ENCODE measurements at regions not wholly inside any gene's neighbourhood (a gene's known extent, or its start where the extent isn't known, plus 50 kb on each side); places are given as distances from the start of the nearest gene placed in this dataset.

- Histone ChIP-seq H3K27ac (ENCODE audit: poor library complexity, severe bottlenecking) (no peak overlapping the region), H3K9me3 (ENCODE audit: severe bottlenecking) (peaks cover 3% of the 10 kb centered on the region), H3K36me3 (ENCODE audit: low read depth) (no peaks in the 10 kb centered on the region), H3K4me1 (ENCODE audit: insufficient read depth, poor library complexity, severe bottlenecking) (no peaks in the 10 kb centered on the region), H3K4me3 (ENCODE audit: severe bottlenecking) (no peak overlapping the region), H3K27me3 (ENCODE audit: insufficient read depth, poor library complexity, severe bottlenecking) (no peaks in the 10 kb centered on the region)
- DNase-seq (ENCODE audit: low spot score) (no peak), ATAC-seq (ENCODE audit: low read depth) (no peak)
- TF ChIP-seq, protein P1, sequence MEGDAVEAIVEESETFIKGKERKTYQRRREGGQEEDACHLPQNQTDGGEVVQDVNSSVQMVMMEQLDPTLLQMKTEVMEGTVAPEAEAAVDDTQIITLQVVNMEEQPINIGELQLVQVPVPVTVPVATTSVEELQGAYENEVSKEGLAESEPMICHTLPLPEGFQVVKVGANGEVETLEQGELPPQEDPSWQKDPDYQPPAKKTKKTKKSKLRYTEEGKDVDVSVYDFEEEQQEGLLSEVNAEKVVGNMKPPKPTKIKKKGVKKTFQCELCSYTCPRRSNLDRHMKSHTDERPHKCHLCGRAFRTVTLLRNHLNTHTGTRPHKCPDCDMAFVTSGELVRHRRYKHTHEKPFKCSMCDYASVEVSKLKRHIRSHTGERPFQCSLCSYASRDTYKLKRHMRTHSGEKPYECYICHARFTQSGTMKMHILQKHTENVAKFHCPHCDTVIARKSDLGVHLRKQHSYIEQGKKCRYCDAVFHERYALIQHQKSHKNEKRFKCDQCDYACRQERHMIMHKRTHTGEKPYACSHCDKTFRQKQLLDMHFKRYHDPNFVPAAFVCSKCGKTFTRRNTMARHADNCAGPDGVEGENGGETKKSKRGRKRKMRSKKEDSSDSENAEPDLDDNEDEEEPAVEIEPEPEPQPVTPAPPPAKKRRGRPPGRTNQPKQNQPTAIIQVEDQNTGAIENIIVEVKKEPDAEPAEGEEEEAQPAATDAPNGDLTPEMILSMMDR (IDR thresholded peaks at IDR 0.05; ENCODE audit: poor library complexity, severe bottlenecking): no peak
Measured at GRCh38 chr9:86802900-86803673, 144.2 kb downstream of the GAS1 start.

- Histone ChIP-seq H3K36me3 (ENCODE audit: low read depth) (no peaks in the 10 kb centered on the region), H3K27ac (ENCODE audit: poor library complexity, severe bottlenecking) (no peak overlapping the region), H3K9me3 (ENCODE audit: severe bottlenecking) (peaks cover 3% of the 10 kb centered on the region), H3K27me3 (ENCODE audit: insufficient read depth, poor library complexity, severe bottlenecking) (no peaks in the 10 kb centered on the region), H3K4me3 (ENCODE audit: severe bottlenecking) (no peak overlapping the region), H3K4me1 (ENCODE audit: insufficient read depth, poor library complexity, severe bottlenecking) (no peaks in the 10 kb centered on the region)
- DNase-seq (ENCODE audit: low spot score) (no peak), ATAC-seq (ENCODE audit: low read depth) (no peak)
- TF ChIP-seq, protein P1 (IDR thresholded peaks at IDR 0.05; ENCODE audit: poor library complexity, severe bottlenecking): no peak
Measured at GRCh38 chr9:86801246-86801645, 146.1 kb downstream of the GAS1 start.

DNA sequence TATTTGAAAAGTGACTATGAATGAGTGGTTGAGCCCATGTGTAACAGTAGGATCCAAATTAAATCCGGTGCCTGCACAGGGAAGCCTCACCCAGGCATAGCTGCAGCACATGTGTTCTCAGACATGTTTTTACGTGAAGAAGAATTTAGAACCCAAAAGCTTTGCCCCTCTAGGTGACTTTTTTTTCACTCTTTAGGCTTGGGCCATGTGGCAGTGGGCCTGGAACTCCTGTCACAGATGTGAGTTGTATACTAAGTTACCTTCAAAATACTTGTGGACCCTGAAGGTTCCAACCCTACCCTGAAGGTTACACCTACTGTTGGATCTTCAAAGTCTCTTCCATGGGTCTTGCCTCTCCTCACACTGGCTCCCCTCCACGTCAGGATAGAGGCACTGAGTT lies 146.6 kb downstream of the GAS1 start:
- Histone ChIP-seq H3K27ac (ENCODE audit: poor library complexity, severe bottlenecking) (no peak overlapping the region), H3K9me3 (ENCODE audit: severe bottlenecking) (peaks cover 3% of the 10 kb centered on the region), H3K27me3 (ENCODE audit: insufficient read depth, poor library complexity, severe bottlenecking) (no peaks in the 10 kb centered on the region), H3K36me3 (ENCODE audit: low read depth) (no peaks in the 10 kb centered on the region), H3K4me3 (ENCODE audit: severe bottlenecking) (no peak overlapping the region), H3K4me1 (ENCODE audit: insufficient read depth, poor library complexity, severe bottlenecking) (no peaks in the 10 kb centered on the region)
- no peak for ATAC-seq (ENCODE audit: low read depth)
- TF ChIP-seq, protein P1 (IDR thresholded peaks at IDR 0.05; ENCODE audit: poor library complexity, severe bottlenecking): no peak
- no peak for DNase-seq (ENCODE audit: low spot score)

GRCh38 chr9:86798966-86799365 lies 148.3 kb downstream of the GAS1 start:
- H3K4me1 ChIP-seq (ENCODE audit: insufficient read depth, poor library complexity, severe bottlenecking): no peaks in the 10 kb centered on the region
- DNase-seq (ENCODE audit: low spot score): no peak
- peaks cover 3% of the 10 kb centered on the region for H3K9me3 ChIP-seq (ENCODE audit: severe bottlenecking)
- H3K36me3 ChIP-seq (ENCODE audit: low read depth): no peaks in the 10 kb centered on the region
- no peaks in the 10 kb centered on the region for H3K27me3 ChIP-seq (ENCODE audit: insufficient read depth, poor library complexity, severe bottlenecking)
- TF ChIP-seq, protein P1 (IDR thresholded peaks at IDR 0.05; ENCODE audit: poor library complexity, severe bottlenecking): no peak
- ATAC-seq (ENCODE audit: low read depth): no peak
- H3K27ac ChIP-seq (ENCODE audit: poor library complexity, severe bottlenecking): no peak overlapping the region
- H3K4me3 ChIP-seq (ENCODE audit: severe bottlenecking): no peak overlapping the region

DNA sequence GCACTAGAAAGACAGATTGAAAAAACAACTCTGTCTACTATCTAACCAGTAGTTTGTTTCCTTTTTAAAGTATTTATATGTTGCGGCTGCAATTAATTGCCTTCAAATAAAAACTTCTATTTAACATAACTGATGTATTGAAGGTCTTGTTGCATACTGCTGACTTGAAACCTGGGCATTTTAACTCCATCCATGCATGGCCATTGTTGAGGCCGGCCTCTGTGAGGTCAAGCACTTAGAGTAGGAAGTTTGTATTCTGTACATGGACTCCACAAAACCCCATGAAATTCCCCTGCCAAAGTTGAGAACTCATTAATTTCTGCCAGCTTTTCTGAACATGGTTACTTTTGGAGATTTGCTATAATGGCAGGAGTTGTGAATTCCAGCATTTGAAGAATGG lies 150.6 kb downstream of the GAS1 start:
- no peaks in the 10 kb centered on the region for H3K36me3 ChIP-seq (ENCODE audit: low read depth)
- peaks cover 4% of the 10 kb centered on the region for H3K4me1 ChIP-seq (ENCODE audit: insufficient read depth, poor library complexity, severe bottlenecking)
- no peak for ATAC-seq (ENCODE audit: low read depth)
- H3K9me3 ChIP-seq (ENCODE audit: severe bottlenecking): no peaks in the 10 kb centered on the region
- H3K4me3 ChIP-seq (ENCODE audit: severe bottlenecking): no peak overlapping the region
- no peak overlapping the region for H3K27ac ChIP-seq (ENCODE audit: poor library complexity, severe bottlenecking)
- H3K27me3 ChIP-seq (ENCODE audit: insufficient read depth, poor library complexity, severe bottlenecking): no peaks in the 10 kb centered on the region
- TF ChIP-seq, protein P1 (IDR thresholded peaks at IDR 0.05; ENCODE audit: poor library complexity, severe bottlenecking): no peak
- DNase-seq (ENCODE audit: low spot score): no peak
